HG02981 (cell line): ENCODE measurements at regions not wholly inside any gene's neighbourhood (a gene's known extent, or its start where the extent isn't known, plus 50 kb on each side); places are given as distances from the start of the nearest gene placed in this dataset.
"Not testable (repeated sequence)": the region's sequence is repeated elsewhere in the genome, so short reads cannot be mapped to it uniquely, and the experiment has no call there.

Experiments used
- ATAC-seq: cut with Tn5 transposase; IDR thresholded peaks from one replicate; pipeline ENCODE4 v1.9.1; 2021; ENCODE audit warnings: mild to moderate bottlenecking, moderate library complexity; ENCODE audit not compliant: unreplicated experiment

DNA sequence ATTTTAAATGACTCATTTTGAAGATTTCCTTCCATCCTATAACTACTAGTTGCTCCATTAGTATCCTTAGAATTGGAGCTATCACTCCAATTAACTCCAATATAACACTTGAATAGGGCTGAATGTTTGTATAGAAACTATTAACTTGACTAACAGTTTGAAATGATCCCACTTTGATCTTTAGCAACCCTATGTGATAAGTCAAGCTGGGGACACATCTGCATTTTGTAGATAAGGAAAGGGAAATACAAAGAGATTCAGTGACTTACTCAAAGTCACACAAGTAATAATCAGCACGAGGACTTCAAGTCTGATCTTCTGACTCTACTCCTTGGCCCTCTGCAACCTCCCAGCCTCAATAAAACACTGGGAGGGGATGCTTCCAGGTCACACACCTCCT is 101.1 kb downstream of the TMEM215 start:
- no peak for ATAC-seq

DNA sequence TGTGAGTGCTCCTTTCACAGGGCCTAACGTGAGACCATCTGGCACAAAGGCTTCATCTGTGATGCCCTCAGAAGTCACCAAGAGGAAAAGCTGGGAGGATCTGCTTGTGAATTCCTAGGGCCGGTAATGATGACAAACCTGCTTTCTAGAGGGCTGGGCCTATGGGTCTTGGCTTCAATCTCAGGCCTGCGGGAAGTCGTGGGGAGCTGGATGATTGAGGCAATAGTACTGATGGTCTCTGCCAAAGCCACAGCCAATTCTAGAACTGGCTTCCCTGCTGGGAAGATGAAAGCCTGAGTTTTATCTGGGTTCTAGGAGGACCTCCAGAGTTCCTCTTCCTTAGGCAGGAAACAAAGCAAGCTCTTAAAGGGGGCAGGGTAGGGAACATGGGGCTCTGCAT is 102.7 kb downstream of the TMEM215 start:
- ATAC-seq, result no peak

DNA sequence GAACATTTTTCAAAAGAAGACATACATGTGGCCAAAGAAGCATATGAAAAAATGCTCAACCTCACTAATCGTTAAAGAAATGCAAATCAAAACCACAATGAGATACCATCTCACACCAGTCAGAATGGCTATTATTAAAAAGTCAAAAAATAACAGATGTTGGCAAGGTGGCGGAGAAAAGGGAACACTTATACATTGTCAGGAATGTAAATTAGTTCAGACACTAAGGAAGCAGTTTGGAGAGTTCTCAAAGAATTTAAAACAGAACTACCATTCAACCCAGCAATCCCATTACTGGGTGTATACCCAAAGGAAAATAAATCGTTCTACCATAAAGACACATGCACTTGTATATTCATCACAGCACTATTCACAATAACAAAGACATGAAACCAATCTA is 106.9 kb downstream of the APTX start:
- ATAC-seq, result not testable (repeated sequence)

DNA sequence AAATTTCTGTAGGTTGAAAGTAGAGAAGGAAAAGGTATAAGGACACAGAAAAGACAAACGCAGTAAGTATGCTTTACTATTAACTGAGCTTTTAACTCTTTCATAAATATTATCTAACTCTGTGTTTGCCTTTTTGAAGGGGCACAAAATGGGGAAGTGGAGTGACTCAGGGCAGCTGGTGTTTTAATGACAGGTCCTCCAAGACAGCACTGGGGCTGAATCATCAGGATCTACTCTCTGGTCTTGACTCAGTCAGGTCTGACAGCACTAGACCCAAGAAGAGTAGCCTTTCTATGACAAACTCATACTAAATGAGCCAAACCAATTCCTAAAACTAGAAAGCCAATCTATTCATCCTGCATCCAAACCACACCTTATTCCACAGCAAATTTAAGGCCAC is 102.2 kb downstream of the APTX start:
- no peak for ATAC-seq

DNA sequence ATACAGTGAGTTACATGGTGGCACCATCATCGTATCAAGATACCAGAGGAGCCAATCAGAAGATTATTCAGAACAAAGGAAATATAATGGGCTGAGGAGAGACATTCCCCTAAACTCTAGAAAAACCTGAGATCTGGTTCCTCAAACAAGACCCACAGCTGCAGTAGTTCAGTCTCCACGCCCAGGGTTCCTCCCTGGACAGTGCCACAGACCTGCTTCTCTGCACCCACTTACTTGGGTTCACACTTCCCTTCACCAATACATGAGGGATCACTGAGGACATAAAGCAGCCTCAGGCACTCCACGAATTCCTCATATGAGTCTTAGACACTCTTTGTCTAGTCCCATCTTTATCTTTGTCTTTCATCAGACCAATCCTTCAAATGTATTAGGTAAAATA is 101.7 kb downstream of the APTX start:
- ATAC-seq, result no peak

DNA sequence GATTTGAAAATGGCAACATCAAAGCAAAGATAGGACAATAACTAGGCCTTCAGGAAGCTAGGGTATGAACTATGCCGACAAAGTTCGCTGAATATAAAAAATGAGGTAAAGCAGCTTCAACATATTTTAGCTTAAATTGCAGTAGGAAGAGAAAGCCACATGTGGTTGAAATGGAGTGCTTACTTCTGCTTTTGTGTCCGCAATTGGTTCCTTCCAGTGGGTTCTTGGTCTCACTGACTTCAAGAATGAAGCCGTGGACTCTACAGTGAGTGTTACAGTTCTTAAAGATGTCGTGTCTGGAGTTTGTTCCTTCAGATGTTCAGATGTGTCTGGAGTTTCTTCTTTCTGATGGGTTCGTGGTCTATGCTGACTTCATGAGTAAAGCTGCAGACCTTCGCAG is 95.2 kb downstream of the APTX start:
- peak; percentile 90 for ATAC-seq

DNA sequence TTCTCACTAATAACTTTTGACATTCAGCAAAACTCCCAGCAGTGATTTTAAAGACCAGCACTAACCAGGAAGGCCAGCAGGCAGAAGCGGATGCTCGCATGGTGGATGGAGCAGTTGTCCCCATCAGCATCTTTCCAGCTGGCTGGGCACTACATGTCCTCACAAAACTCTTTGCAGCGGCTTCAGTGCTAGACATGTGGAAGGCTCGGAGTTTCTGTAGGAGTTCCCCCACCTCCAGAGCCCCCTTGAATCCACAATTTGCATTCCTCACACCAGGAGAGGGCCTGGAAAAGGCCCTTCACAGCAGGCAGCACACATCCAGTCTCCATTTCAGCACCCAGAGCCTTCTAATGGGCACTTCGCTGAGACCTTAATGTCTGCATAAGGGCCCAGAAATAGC is 85.6 kb downstream of the APTX start:
- ATAC-seq, result no peak

DNA sequence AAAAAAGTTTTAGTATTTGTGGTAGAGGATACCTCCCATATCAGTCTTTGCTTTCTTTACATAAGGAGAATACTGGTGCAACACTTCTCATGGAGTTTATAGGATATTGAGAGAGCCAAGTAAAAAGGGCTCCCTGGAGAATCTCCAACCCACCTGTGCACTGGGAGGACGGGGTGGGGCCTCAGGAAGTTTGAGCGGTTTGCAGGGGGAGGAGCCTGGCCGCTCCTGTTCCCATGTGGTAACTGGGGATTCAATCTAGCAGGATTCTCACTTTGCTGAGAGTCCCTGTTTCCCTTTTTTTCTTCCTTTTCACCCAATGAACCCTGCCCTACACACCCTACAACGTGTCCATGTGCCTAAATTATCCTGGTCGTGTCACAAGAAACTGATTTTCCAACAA is 82.8 kb downstream of the APTX start:
- ATAC-seq, result no peak
